Left cardiac atrium (tissue), 4 donors: ENCODE measurements at regions not wholly inside any gene's neighbourhood (a gene's known extent, or its start where the extent isn't known, plus 50 kb on each side); places are given as distances from the start of the nearest gene placed in this dataset.
A peak's percentile ranks its signal among the peaks of the same experiment; 100 is the strongest.

Experiments used
- ATAC-seq, 2 donors: fragments of 200-7000 bp; cut with Tn5 transposase; one replicate each; pipeline ENCODE4 v1.9.1; 2020; ENCODE audit warnings: mild to moderate bottlenecking in 2 of 2, moderate library complexity in 2 of 2
- DNase-seq: peaks from one replicate; pipeline ENCODE4 v3.0.0-alpha.2; 2020
- intact Hi-C, 2 donors: fragments of 100-400 bp; cut with DNase I; formaldehyde crosslinking; loops; one replicate each; pipeline versions ENCODE4 v1.14.1 to v1.15.1; 2022 to 2023
- donor health status: DM: no; HTN: yes; CAD: no.
- donor health status: DM: no; HTN: yes; CAD: no; lungs with severe emphysema.
- donor health status: DM: yes; HTN: yes; CAD: no.
- donor health status: Dilated cardiomyopathy.

DNA sequence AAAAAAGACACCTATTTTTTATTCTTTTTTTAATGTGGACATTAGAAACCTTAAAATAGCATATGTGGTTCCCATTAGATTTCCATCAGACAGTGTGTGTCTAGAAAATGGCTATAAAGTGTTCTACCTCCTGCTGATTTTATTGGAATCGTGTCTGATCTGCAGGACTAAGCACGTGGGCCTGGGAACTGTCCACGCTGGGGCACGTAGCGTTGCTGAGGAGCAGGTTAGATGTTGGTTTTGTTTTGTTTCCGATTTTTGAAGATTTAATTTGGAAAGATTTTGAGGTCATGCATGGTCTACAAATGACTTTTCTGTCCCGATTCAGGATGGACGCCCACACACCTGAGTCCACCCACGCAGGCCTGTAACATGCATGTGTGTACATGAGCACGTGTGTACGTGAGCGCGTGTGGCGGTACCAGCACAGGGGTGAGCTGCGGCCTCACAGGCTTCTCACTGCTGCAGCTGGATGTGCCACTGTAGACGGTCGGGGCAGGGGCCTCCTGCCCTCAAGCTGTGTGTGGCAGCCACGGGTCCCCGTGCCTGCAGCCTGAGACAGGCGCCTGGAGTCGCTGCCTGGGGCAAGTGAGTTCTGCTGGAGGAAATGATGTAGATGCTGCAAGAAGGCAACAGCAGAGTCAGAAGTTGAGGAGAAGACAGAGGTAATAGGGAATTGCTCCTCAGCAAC lies 99.7 kb upstream of the CTDP1 start:
- intact Hi-C loops, result no loop called here
- ATAC-seq, result no peak
- no peak for DNase-seq

DNA sequence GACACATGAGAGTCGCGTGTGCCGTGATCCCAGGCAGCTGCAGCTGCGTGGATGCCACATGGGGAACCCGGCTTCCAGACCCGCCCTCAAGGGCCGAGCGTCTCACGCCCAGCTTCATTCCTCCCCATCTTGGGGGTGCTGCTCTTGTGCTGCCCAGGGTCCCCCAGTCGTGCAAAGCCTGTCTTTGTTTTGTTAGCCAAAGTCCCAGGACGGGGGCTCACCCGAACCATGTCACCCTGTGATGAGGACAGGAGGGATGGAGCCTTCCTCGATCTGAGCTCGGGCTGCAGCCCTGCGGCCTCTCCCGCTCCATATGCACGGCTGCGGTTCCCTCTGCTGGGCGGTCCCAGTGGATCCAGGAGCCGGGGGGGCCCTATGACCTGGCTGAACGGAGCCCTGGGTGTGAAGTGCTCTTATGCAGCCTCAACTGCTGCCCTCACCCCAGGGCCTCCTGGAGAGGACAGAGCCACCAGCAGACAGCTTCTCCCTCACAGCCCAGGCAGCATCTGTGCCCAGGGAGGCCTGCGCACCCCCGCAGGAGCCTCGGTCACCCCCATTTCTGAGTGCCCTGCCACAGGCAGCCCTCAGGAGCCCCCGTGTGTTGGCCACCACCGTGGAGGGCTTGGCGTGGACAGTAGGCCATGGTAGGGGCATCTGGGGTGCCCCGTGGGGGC lies 99.0 kb upstream of the CTDP1 start:
- ATAC-seq (no peak), DNase-seq (no peak)
- intact Hi-C loops, result no loop called here

DNA sequence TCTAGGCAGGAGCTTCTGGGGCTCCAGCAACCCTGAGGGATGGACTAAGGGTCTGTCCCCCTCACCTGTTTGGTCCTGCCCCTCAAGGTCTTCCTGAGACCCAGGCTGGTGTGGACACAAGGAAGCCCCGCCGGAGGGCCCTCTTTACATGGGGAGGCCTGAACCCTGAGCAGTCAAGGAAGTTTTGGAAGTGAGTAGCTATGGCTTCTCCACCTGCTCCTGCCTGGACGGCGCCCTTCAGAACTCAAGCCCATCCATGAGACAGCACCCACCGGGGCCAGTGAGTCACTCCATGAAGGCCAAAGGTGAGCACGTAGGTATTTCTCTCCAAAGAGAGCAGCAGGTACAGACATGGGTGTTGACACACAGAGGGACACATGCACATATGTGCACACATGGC lies 98.2 kb upstream of the CTDP1 start:
- DNase-seq (no peak), ATAC-seq (no peak)
- intact Hi-C loops, result no loop called here

DNA sequence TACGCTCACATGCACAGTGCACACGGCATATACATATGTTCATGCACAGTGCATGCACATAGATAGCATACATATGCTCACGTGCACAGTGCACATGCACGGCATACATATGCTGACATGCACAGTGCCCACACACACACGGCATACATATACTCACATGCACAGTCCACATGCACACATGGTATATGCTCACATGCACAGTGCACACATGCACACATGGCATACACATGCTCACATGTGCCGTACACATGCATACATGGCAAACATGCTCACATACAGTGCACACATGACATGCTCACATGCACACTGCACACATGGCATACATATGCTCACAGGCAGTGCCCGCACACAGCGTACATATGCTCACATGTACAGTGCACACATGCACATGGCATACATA lies 97.7 kb upstream of the CTDP1 start:
- ATAC-seq, result no peak
- no peak for DNase-seq
- intact Hi-C loops, result no loop called here

DNA sequence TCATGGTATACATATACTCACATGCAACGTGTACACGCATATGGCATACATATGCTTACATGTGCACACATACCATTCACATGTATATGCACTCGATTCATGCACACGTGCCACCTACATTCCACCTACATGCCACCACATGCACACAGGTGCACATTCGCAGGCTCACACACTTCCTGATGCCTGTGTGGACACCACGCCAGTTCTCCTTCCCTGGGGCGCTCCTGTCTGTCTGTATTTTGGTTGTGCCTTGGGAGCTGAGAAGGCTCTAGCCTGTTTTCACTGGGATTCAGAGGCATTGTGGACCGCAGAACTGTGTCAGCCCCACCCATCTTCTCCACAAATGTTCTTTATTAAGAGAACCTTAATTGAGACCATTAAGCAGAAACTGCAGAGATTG lies 96.6 kb upstream of the CTDP1 start:
- DNase-seq (no peak), ATAC-seq (no peak)
- intact Hi-C loops, result no loop called here

DNA sequence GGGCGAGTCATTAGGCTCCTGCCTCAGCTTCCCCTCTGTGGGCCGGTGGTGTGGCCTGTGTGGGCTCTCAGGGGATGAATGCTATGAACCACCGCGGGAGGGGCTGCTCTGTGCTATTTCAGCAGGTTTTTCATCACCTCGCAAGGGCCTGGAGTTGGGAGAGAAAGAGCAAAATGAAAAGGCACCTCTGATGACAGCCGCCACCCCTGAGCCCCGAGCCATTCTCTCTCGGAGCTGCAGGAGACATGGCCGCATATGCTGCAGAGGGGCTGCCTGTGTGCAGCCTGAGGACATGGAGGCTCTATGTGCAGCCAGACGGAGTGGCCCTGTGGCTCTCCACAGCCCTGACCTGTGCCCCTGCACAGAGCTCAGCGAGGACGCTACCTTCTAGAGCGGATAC lies 96.2 kb upstream of the CTDP1 start:
- ATAC-seq (no peak), DNase-seq (no peak)
- intact Hi-C loops, result no loop called here

DNA sequence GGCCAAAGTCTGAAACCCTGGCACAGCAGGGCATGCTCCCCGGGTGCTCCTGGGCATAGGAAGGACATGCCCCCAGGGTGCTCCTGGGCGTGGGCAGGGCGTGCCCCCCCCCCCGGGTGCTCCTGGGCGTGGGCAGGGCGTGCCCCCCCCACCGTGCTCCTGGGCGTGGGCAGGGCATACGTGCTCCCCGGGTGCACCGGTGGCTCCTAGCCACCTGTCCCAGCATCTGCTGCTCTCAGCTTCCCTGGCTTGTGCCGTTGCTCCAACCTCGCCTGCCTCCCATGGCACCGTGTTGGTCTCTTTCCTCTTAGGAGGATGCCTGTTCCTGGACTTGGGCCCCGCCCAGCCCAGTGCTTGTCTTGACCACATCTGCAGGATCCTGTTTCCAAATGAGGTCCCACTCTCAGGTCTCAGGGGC lies 95.6 kb upstream of the CTDP1 start:
- no peak for DNase-seq

DNA sequence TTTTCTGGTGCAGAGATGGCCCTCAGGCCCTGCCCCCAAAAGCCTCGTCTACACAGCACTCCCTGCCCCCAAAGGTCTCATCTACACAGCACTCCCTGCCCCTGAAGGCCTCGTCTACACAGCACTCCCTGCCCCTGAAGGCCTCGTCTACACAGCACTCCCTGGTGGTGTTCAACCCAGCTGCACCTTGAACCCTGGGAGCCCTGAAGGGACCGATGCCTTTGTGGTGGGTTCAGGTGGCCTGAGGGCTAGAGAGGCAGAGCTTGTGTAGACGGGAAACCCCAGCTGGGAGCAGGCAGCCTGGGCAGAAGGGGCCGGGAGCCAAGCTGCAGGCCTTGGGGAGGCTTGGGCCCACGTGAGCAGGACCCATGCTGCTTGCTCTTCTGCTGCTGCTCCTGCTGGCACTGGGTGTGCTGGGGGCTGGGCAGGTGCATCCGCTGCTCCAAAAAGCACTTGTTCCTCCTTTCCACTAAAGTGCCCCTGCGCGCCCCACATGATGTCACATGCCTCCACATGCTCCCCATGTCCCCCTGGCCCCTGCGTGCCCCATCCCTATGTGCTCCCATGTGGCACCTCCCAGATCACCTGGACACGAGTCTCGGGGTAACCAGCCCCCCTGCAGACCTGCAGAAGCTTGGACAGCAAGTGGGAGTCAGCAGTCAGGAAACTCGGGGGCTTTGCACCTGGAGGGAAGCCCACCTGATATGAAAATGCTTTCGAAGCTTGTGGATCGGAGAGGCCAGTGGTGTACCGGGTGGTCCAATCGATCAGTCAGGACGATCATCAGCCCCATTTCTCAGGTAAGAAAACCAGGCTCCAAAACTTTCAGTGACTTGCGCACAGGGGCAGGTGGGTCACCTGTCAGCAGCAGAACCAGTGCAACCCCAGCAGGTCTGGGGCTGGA lies 94.9 kb upstream of the CTDP1 start:
- intact Hi-C loops, result no loop called here
- DNase-seq, result no peak
- no peak for ATAC-seq

More for the DNA sequence above, 95.6 kb upstream of the CTDP1 start:
- intact Hi-C loops, result no loop called here
- no peak for ATAC-seq

DNA sequence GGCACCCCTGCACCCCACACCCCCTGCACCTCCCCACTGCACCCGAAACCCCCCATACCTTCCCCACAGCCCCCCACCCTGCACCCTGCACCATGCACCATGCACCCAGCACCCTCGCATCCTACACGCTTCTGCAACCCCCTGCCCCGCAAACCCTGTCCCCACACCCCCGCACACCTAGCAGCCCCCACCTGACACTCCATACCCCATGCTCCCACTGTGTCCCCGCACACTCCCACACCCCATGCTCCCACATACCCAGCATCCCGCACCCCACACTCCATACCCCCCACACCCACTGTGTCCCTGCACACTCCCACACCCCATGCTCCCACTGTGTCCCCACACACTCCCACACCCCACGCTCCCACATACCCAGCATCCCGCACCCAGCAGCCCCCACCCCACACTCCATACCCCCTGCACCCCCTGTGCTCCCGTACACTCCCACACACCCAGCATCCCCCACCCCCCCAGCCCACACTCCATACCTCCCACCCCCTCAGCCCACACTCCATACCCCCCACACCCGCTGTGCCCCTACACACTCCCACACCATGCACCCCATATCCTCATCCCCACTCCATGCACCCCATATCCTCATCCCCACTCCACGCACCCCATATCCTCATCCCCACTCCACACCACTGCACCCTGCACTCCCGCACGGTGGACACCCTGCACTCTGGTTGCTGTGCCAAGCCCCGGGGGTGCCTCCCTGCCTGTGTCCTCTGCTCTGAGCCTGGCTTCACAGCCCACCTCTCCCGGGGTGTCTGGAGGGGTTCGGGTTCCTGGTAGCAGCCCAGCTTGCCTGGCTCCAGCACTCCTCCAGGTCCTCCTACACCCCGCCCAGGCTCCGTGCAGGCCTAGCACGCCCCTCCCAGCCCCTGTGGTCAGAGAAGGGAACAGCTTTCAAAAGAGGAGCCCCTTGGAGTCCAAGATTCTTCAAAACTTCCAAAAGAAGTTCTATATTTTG lies 93.9 kb upstream of the CTDP1 start:
- peak; percentile 10 for DNase-seq
- ATAC-seq, result no peak
- intact Hi-C loops, result no loop called here

DNA sequence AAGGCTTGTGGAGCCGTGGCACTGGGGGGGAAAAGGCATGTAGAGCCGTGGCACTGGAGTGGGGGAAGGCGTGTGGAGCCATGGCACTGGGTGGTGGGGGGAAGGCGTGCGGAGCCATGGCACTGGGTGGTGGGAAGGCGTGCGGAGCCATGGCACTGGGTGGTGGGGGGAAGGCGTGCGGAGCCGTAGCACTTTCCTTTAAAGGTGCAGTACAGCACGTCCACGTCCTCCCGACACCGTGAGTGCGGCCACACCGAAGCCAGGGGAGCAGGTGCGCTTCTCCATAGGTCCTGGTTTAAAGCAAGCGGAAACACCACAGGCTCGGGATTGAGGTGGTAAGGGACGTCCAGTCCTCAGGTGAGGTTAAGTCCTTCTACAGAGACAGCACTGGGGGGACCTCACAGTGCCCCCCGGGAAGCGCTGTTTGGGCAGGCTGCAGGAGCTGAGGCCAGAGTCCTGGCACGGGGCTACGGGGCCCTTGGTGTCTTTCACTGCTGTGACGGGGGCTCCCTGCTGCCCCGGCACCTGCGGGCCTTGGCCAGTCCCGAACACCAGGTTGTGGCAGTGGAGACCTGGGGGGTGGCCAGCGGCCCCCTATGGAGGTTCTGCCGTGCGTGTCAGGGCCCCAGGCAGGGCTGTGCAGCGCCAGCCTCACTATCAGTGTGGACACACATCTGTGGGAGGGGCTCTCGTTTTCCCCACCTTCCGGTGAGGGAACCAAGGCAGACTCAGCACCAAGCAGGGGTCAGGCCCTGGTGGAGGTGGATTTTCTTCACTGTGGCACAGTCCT lies 93.0 kb upstream of the CTDP1 start:
- intact Hi-C loops, result no loop called here
- no peak for ATAC-seq
- DNase-seq, result no peak

DNA sequence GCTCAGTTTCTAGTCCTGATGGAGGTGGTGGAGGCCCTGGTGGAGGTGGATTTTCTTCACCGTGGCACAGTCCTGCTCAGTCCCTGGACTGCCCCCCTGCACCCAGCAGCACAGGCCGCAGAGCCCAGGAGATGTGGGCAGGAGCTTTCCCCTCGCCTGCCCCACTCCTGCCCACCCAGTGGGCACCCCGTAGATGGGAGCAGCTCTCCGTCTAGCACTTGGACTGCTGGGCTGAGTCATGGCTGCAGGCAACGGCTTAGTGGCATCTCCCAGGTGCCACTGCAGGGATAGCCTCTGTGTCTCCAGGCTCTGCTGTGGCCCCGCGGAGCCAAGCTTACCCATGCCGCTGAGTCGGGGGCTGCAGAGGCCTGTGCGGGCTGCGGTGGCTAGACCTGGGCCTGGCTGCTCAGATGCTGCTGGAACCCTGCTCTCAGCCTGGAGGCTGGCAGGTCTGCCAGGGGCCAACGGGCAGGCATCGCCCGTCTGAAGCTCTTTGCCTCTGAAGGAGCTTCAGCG lies 92.3 kb upstream of the CTDP1 start:
- intact Hi-C loops, result no loop called here
- ATAC-seq, result no peak
- DNase-seq, result no peak

DNA sequence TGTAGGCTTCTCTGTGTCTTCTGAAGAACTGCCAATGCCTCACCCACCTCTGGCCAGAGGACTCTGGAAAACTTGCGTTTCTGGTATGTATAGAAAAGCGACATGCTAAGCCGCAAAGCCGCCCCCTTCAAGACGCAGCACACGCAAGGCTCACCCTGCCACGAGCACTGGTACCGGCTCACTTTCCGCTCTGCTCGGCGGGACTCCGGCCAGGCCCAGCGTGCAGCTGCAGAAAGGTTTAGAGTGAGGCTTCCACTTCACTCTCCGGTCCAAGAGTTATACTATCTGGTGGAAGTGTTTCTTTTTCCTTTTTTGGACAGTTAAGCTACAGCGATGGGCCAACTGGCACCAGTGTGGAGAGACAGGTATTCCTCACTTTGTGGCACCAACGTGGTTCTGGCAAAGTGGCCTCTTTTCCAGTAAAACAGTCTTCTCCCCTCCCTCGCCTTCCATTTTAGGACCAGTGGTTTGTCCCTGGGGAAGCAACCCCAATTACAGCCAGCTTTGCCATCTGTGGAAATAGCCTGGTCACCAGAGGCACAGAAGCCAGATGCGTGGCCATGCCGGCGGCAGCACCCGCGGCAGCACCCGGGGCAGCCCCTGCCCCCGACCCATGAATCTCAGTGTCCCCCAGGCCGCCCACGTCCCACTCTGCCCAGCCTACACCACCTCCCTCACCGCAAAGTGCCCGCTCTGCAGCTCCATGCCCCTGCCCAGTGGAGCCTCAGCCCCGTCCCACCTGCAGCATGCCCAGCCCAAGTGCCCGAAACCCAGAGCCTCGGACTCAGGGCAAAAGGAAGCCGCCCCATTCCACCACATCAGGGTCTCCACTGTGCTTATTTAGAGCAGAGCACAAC lies 91.6 kb upstream of the CTDP1 start:
- DNase-seq, result peak; percentile 20
- no peak for ATAC-seq
- intact Hi-C loops, result no loop called here

DNA sequence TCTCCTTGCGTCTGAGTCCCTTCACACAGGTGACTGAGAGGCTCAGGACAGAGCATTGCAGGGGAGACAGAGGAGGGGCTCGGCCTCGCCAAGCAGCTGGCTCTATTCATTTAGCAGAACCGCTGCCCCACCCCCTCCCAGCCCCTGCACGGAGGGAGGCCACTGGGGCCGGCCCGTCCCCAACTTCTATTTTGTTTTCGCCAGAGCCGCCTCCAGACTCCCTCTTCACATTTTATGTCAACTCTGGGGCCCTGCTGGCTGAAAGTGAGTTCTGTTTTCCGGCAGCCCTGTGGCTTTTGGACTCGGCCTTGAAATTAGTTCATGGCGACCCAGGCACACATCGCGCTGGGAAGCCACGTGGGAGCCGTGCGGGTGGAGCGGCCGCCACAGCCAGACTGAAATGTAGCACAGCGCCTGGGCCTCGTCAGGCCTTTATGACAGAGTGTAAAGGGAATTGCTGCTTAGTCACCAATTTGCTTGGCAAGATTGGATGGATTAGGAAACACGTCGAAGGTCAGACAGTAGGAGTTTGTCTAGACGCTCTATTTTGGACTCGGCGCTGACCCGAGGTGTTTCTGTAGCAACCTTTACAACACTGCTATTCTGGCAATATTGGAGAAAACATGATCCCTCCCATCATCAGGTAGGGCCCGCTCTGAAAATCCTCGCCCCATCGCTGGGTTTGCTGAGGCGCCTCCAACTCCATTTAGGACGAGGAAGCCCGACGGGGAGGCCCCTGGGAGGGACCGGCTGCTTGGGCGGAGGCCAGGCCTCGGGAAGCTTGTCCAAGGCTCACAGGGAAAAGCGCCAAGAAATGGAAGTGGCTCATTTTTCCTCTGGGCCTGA lies 90.7 kb upstream of the CTDP1 start:
- intact Hi-C loops, result no loop called here
- ATAC-seq, result peak; percentile 89 to 94

DNA sequence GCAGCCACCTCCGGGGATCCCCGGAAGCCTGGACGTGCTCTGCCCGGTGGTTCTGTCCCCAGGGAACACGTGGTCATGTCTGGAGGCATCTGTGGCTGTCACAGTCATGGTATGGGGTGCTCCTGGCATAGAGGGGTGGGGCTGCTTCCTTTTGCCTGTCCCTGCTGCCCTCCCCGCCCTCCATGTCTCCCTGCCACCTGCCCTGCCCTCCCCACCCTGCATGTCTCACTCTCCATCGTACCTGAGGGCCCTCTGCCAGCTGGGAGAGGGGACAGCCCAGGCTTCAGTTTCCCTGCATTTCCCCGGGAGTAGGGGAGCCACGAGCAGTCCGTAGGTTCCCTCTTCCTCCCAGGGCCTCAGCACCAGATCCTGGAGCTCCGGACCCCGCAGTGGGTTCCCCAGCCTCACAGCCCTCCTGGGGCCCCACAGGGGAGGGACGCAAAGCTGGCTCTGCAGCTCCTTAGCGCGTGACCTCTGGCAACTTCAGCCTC lies 90.0 kb upstream of the CTDP1 start:
- intact Hi-C loops, result loop anchor here in 1 of 2 donors (10.0 kb wide), 1 partner anchor 55 kb away; no protein-coding TSS in a partner anchor
- DNase-seq (no peak), ATAC-seq (peak in 1 of 2 donors; percentile 12)

More for the DNA sequence above, 90.7 kb upstream of the CTDP1 start:
- DNase-seq, result peak; percentile 91

DNA sequence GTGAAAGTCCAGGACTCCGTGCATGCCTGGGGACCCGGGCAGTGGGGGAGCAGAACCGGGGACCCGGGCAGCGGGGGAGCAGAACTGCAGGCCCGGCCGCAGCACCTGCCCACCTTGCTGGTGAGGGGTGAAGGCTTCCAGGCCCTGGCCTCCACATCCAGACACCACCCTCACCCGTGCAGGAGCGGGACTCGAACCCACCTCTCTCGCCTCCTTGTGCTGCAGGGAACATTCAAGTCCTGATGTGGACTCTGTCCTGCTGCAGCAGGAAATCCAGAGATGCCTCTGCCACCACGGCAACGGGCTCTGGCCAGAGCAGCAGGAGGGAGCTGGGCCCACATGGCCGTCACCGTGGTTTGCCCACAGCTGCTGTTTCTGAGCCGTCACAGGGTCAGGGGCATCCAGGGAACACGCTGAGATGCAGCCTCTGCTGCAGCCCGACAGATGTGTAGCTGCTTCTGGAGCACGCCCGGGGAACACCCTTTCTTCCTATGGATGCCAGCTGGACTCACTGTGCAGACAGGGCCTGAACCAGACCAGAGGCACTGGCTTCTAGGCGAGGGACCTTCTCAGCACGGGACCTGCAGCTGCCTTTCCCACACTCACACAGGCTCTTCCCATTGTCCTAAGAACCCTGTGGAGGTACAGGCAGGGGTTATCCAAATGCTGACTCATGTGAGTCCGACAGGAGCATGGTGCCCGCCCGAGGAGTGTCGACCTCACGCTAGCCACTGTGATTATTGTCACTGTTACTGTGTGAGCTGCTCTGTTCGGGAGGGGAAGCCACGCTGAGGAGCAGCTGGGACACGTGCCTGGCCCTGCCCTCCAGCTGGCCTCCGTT lies 89.2 kb upstream of the CTDP1 start:
- intact Hi-C loops, result loop anchor here in 1 of 2 donors (10.0 kb wide), 1 partner anchor 56 kb away; no protein-coding TSS in a partner anchor
- DNase-seq (peak; percentile 33), ATAC-seq (peak in 1 of 2 donors; percentile 5)
